Right lobe of liver (tissue), 6 donors: ENCODE measurements at regions not wholly inside any gene's neighbourhood (a gene's known extent, or its start where the extent isn't known, plus 50 kb on each side); places are given as distances from the start of the nearest gene placed in this dataset.

Source experiments
- ATAC-seq, 4 donors: fragments of 200-7000 bp; cut with Tn5 transposase; one replicate each; pipeline ENCODE4 v1.9.1; 2020; ENCODE audit warnings: mild to moderate bottlenecking in 4 of 4, moderate library complexity in 4 of 4
- DNase-seq, 3 donors: peaks; one replicate each; pipeline ENCODE4 v3.0.0-alpha.2; 2020
- H3K27ac ChIP-seq, 3 donors: fragments of 200-600 bp; one replicate each; pipeline ENCODE4 v1.8.0; 2022
- H3K27me3 ChIP-seq, 2 donors: fragments of 200-600 bp; one replicate each; pipeline ENCODE4 v1.8.0; 2022
- H3K36me3 ChIP-seq, 4 donors: fragments of 200-600 bp; sonication (generic) in 1 of 4; one replicate each; pipeline versions ENCODE4 v1.5.1 to v1.8.0; 2017 to 2022; ENCODE audit warnings: control low read depth in 1 of 4
- H3K4me1 ChIP-seq, 4 donors: fragments of 200-600 bp; sonication (generic) in 1 of 4; one replicate each; pipeline versions ENCODE4 v1.5.1 to v1.8.0; 2017 to 2022; ENCODE audit warnings: control low read depth in 1 of 4
- H3K4me3 ChIP-seq, 3 donors: fragments of 200-600 bp; one replicate each; pipeline ENCODE4 v1.8.0; 2022
- H3K9me3 ChIP-seq, 4 donors: fragments of 200-600 bp; sonication (generic) in 1 of 4; one replicate each; pipeline versions ENCODE4 v1.5.1 to v1.8.0; 2017 to 2022; ENCODE audit warnings: control low read depth in 1 of 4
- POLR2A ChIP-seq: fragments of 450-650 bp; IDR thresholded peaks from one replicate; pipeline ENCODE4 v1.6.1; 2017; ENCODE audit warnings: antibody characterized with exemption, mild to moderate bottlenecking
- whole genome bisulfite sequencing: methylation state at CpG from one replicate; pipeline ENCODE4 v1.1.6; 2018; ENCODE audit warnings: low coverage, low lambda C conversion rate; ENCODE audit not compliant: insufficient coverage; ENCODE audit errors: missing lambda C conversion rate; 5-methylcytosine and 5-hydroxymethylcytosine counted together
- intact Hi-C, 2 donors: fragments of 100-400 bp; cut with DNase I; formaldehyde crosslinking; loops; one replicate each; pipeline versions ENCODE4 v1.11.2 to v1.14.1; 2022
- TF ChIP-seq, protein P1 (sequence below), 4 donors: fragments of 200-600 bp in 3 of 4; fragments of 450-650 bp in 1 of 4; IDR thresholded peaks; one replicate each; pipeline versions ENCODE4 v1.5.1 to v1.8.0; 2016 to 2022; ENCODE audit warnings: antibody characterized with exemption in 4 of 4, mild to moderate bottlenecking in 2 of 4
- donor health status: DM: no; HTN: yes; CAD: no.
- donor health status: DM: no; HTN: no; CAD: no.
- donor health status: DM: no; HTN: no; CAD: no.
- donor health status: DM: no; HTN: yes; CAD: no.
- donor health status: DM: no; HTN: yes; CAD: no.

DNA sequence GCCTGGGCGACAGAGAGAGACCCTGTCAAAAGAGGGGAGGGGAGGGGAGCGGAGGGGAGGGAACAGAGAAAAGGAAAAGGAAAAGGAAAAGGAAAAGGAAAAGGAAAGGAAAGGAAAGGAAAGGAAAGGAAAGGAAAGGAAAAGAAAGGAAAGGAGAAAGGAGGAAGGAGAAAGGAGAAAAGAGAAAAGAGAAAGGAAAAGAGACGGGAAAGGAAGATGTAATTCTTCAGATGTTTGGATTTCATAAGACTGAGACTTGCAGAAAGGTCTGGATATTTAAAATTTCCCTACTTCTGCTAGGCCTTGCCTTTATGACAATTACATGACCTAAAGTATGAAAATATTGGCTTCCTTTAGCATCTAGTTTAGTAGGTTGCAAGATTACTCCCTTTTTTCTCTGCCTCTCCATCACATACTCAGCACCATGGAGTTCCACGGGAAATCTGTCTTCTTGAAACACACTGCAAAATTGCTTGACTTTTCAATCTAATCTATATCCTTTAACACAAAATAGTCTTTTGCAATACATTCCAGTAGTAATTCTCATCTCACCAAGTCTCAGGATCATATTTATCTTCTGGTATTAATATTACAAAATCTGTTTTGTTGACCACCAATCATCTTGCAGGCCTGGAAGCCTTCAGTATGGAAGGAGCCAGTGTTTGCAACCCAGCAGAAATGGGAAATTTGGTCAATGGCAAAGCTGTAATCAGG lies 383.5 kb downstream of the ZEB2 start:
- no peak overlapping the region for H3K27ac ChIP-seq
- TF ChIP-seq, protein P1, sequence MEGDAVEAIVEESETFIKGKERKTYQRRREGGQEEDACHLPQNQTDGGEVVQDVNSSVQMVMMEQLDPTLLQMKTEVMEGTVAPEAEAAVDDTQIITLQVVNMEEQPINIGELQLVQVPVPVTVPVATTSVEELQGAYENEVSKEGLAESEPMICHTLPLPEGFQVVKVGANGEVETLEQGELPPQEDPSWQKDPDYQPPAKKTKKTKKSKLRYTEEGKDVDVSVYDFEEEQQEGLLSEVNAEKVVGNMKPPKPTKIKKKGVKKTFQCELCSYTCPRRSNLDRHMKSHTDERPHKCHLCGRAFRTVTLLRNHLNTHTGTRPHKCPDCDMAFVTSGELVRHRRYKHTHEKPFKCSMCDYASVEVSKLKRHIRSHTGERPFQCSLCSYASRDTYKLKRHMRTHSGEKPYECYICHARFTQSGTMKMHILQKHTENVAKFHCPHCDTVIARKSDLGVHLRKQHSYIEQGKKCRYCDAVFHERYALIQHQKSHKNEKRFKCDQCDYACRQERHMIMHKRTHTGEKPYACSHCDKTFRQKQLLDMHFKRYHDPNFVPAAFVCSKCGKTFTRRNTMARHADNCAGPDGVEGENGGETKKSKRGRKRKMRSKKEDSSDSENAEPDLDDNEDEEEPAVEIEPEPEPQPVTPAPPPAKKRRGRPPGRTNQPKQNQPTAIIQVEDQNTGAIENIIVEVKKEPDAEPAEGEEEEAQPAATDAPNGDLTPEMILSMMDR (IDR thresholded peaks at IDR 0.05) = no peak
- no peak for TF ChIP-seq POLR2A
- H3K4me3 ChIP-seq = no peak overlapping the region
- no peaks in the 10 kb centered on the region for H3K27me3 ChIP-seq
- intact Hi-C loops = no loop called here
- WGBS = 95% methylated on average over 3 of the region's 4 CpGs
- ATAC-seq (no peak), DNase-seq (no peak)
- no peaks in the 10 kb centered on the region for H3K4me1 ChIP-seq
- no peaks in the 10 kb centered on the region for H3K9me3 ChIP-seq
- no peaks in the 10 kb centered on the region for H3K36me3 ChIP-seq

DNA sequence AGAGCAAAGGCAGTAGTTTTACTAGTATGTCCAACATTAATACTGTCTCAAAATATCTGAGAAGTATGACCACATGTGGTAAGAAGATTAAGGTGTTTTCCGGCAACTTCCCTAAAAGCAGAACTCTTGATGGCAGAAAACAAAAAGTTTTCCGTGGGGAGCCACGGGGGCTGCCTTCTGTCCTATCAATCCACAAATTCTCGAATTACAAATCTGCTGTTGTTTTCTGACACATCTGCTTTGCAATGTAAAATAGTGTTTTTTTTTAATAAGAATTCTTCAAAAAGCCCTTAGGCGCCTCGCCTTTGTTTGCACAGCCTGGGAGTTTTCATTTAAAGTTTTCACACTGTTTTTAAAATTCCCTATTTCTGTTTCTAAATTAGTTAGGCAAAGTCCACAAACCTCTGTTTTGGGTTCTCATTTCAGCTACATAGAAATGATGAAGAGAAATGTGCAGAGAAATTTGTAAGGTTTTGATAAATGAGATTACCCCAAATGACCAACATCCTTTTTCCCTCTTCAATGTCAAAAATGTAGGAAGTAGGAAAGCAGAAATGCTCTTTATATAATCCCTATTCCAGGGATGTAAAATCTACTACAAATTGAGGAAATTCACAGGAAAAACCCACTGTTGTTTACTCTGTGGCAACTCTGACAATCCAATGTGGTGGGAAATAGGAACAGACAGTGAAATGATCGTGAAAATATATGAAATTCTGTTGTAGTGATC lies 385.8 kb downstream of the ZEB2 start:
- no peaks in the 10 kb centered on the region for H3K36me3 ChIP-seq
- no peak overlapping the region for H3K27ac ChIP-seq
- no peaks in the 10 kb centered on the region for H3K9me3 ChIP-seq
- H3K4me3 ChIP-seq = no peak overlapping the region
- no peaks in the 10 kb centered on the region for H3K4me1 ChIP-seq
- H3K27me3 ChIP-seq = no peaks in the 10 kb centered on the region
- 48% methylated on average over 7 of the region's 7 CpGs for WGBS
- DNase-seq (no peak), ATAC-seq (no peak)
- TF ChIP-seq POLR2A = no peak
- TF ChIP-seq, protein P1 (IDR thresholded peaks at IDR 0.05) = no peak
- intact Hi-C loops = no loop called here

DNA sequence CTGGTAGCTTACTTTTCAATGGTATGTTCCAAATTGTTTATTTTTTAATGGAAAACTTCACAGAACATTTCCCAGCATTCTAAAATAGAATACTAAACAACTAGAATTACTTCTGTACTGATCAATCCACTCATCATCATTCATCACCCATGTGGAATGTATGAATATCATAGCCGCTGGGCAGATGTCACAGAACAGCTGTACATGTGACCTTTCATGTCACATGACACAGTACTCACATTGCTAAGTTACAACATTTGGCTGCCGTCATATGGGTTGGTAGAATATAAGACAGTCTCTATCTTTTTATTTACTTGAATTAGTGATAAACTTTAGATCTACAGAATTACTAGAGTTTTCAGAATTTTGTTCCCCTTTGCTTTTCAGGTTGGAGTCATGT lies 387.6 kb downstream of the ZEB2 start:
- WGBS = 92% methylated on average over 2 of the region's 2 CpGs

DNA sequence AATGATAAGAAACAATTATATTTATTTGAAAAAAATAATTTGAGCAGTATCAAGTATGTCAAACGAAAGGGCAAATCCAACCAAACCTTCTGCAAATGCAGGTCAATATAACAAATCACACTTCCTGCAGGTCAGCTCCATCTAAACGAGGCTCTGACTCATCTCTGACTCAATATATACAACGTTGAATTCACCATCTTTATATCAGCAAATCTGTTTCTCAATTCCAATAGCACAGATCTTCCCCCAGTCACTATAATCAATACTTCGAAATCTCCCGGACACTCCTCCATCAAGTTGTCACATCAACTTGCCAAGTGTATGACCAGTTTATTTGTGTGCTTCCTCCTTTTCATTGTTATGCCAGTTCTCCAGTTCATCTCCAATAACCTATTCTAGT lies 388.9 kb downstream of the ZEB2 start:
- no peaks in the 10 kb centered on the region for H3K27me3 ChIP-seq
- H3K4me3 ChIP-seq = no peak overlapping the region
- DNase-seq (no peak), ATAC-seq (no peak)
- no peak overlapping the region for H3K27ac ChIP-seq
- no peaks in the 10 kb centered on the region for H3K9me3 ChIP-seq
- no peak for TF ChIP-seq POLR2A
- TF ChIP-seq, protein P1 (IDR thresholded peaks at IDR 0.05) = no peak
- H3K4me1 ChIP-seq = no peaks in the 10 kb centered on the region
- WGBS = 62% methylated on average over 5 of the region's 5 CpGs
- intact Hi-C loops = no loop called here
- H3K36me3 ChIP-seq = no peaks in the 10 kb centered on the region

More for the DNA sequence above, 387.6 kb downstream of the ZEB2 start:
- no peak overlapping the region for H3K4me3 ChIP-seq
- H3K4me1 ChIP-seq = no peaks in the 10 kb centered on the region
- no peaks in the 10 kb centered on the region for H3K9me3 ChIP-seq
- TF ChIP-seq, protein P1 (IDR thresholded peaks at IDR 0.05) = no peak
- no peak for TF ChIP-seq POLR2A
- no peaks in the 10 kb centered on the region for H3K36me3 ChIP-seq
- no peaks in the 10 kb centered on the region for H3K27me3 ChIP-seq
- no peak for ATAC-seq
- intact Hi-C loops = no loop called here
- DNase-seq = no peak
- H3K27ac ChIP-seq = no peak overlapping the region
